H9 (cell line): ENCODE measurements at regions not wholly inside any gene's neighbourhood (a gene's known extent, or its start where the extent isn't known, plus 50 kb on each side); places are given as distances from the start of the nearest gene placed in this dataset.

Experiments
- DNase-seq: peaks from one replicate; pipeline ENCODE4 v3.0.0-alpha.2; 2017
- H2AFZ ChIP-seq: one replicate; pipeline ENCODE4 v1.6.1; 2013; ENCODE audit warnings: mild to moderate bottlenecking, low read length, control low read depth, moderate library complexity
- H2AK5ac ChIP-seq: 2 replicates; pipeline ENCODE4 v1.6.1; 2013; ENCODE audit warnings: low read length, control low read depth, mixed read lengths; ENCODE audit not compliant: insufficient read length
- H2BK120ac ChIP-seq: one replicate; pipeline ENCODE4 v1.6.1; 2013; ENCODE audit warnings: low read depth, mild to moderate bottlenecking, low read length, control low read depth, inconsistent platforms; ENCODE audit not compliant: poor library complexity, severe bottlenecking
- H2BK12ac ChIP-seq: 2 replicates; pipeline ENCODE4 v1.6.1; 2013; ENCODE audit warnings: low read length, control low read depth, mixed read lengths, low read depth; ENCODE audit not compliant: insufficient read length
- H2BK15ac ChIP-seq: 2 replicates; pipeline ENCODE4 v1.6.1; 2013; ENCODE audit warnings: low read depth, low read length, control low read depth
- H2BK20ac ChIP-seq: one replicate; pipeline ENCODE4 v1.6.1; 2013; ENCODE audit warnings: low read depth, mild to moderate bottlenecking, low read length, control low read depth, inconsistent platforms; ENCODE audit not compliant: poor library complexity, severe bottlenecking
- H2BK5ac ChIP-seq: 2 replicates; pipeline ENCODE4 v1.6.1; 2013; ENCODE audit warnings: low read length, control low read depth, mixed read lengths; ENCODE audit not compliant: insufficient read length
- H3K14ac ChIP-seq: 2 replicates; pipeline ENCODE4 v1.6.1; 2013; ENCODE audit warnings: low read length, control low read depth; ENCODE audit not compliant: insufficient read depth
- H3K18ac ChIP-seq: 2 replicates; pipeline ENCODE4 v1.6.1; 2013; ENCODE audit warnings: low read depth, mild to moderate bottlenecking, mixed read lengths, low read length, control low read depth; ENCODE audit not compliant: insufficient read length
- H3K23ac ChIP-seq: 2 replicates; pipeline ENCODE4 v1.6.1; 2013; ENCODE audit warnings: low read length, control low read depth, mixed read lengths, low read depth; ENCODE audit not compliant: insufficient read length
- H3K23me2 ChIP-seq: 2 replicates; pipeline ENCODE4 v1.6.1; 2013; ENCODE audit warnings: low read depth, mild to moderate bottlenecking, mixed read lengths, low read length, control low read depth; ENCODE audit not compliant: insufficient read length, poor library complexity, severe bottlenecking
- H3K27ac ChIP-seq: 2 replicates; pipeline ENCODE4 v1.5.1; 2013; ENCODE audit warnings: low read length, control low read depth, mixed read lengths, low read depth; ENCODE audit not compliant: insufficient read length
- H3K27me3 ChIP-seq: 2 replicates; pipeline ENCODE4 v1.6.1; 2013; ENCODE audit warnings: low read length, control low read depth, inconsistent platforms; ENCODE audit not compliant: insufficient read depth
- H3K4ac ChIP-seq: 2 replicates; pipeline ENCODE4 v1.6.1; 2013; ENCODE audit warnings: low read depth, mild to moderate bottlenecking, control low read depth, inconsistent platforms, low read length, moderate library complexity
- H3K4me1 ChIP-seq: 2 replicates; pipeline ENCODE4 v1.6.1; 2013; ENCODE audit warnings: low read length, control low read depth, inconsistent platforms; ENCODE audit not compliant: insufficient read depth
- H3K4me2 ChIP-seq: 2 replicates; pipeline ENCODE4 v1.6.1; 2013; ENCODE audit warnings: low read length, control low read depth, mixed read lengths; ENCODE audit not compliant: insufficient read length, insufficient read depth
- H3K56ac ChIP-seq: 2 replicates; pipeline ENCODE4 v1.6.1; 2013; ENCODE audit warnings: low read depth, mild to moderate bottlenecking, mixed read lengths, low read length, control low read depth; ENCODE audit not compliant: insufficient read length
- H3K79me1 ChIP-seq: 2 replicates; pipeline ENCODE4 v1.6.1; 2013; ENCODE audit warnings: low read depth, mild to moderate bottlenecking, moderate library complexity, low read length, control low read depth, inconsistent platforms; ENCODE audit not compliant: insufficient read depth, poor library complexity, severe bottlenecking
- H3K79me2 ChIP-seq: 2 replicates; pipeline ENCODE4 v1.6.1; 2013; ENCODE audit warnings: low read length, control low read depth, inconsistent platforms; ENCODE audit not compliant: insufficient read depth
- H3K9ac ChIP-seq: 2 replicates; pipeline ENCODE4 v1.6.1; 2013; ENCODE audit warnings: low read length, control low read depth, mixed read lengths; ENCODE audit not compliant: insufficient read length; ENCODE audit errors: extremely low read depth
- H3K9me3 ChIP-seq: one replicate; pipeline ENCODE4 v1.6.1; 2013; ENCODE audit warnings: low read depth, low read length, inconsistent platforms; ENCODE audit not compliant: control insufficient read depth
- H3T11ph ChIP-seq: one replicate; pipeline ENCODE4 v1.6.1; 2013; ENCODE audit warnings: mild to moderate bottlenecking, low read length, control low read depth, inconsistent platforms
- H4K20me1 ChIP-seq: one replicate; pipeline ENCODE4 v1.6.1; 2013; ENCODE audit not compliant: control insufficient read depth, insufficient read length, insufficient read depth
- H4K5ac ChIP-seq: 2 replicates; pipeline ENCODE4 v1.6.1; 2013; ENCODE audit warnings: low read depth, mild to moderate bottlenecking, mixed read lengths, low read length, control low read depth; ENCODE audit not compliant: insufficient read length
- H4K8ac ChIP-seq: replicated peaks from 2 replicates; pipeline ENCODE4 v1.6.1; 2013; ENCODE audit warnings: low read length, control low read depth, mixed read lengths, low read depth; ENCODE audit not compliant: insufficient read length
- H4K91ac ChIP-seq: 2 replicates; pipeline ENCODE4 v1.6.1; 2013; ENCODE audit warnings: low read depth, mild to moderate bottlenecking, moderate library complexity, mixed read lengths, low read length, control low read depth; ENCODE audit not compliant: insufficient read length
- H3K27ac Mint-ChIP-seq, 3 experiments: 2 replicates in 2 of 3; 3 replicates in 1 of 3; pipeline ENCODE4 v1.8.0; 2020 to 2021; ENCODE audit warnings: mixed read lengths in 3 of 3, mild to moderate bottlenecking in 1 of 3, moderate library complexity in 1 of 3
- H3K27me3 Mint-ChIP-seq: 2 replicates; pipeline ENCODE4 v1.8.0; 2021; ENCODE audit warnings: low read depth, mild to moderate bottlenecking, moderate library complexity, mixed read lengths
- H3K36me3 Mint-ChIP-seq, 3 experiments: 2 replicates in 2 of 3; 3 replicates in 1 of 3; pipeline ENCODE4 v1.8.0; 2020 to 2021; ENCODE audit warnings: low read depth in 3 of 3, mixed read lengths in 3 of 3; ENCODE audit not compliant: insufficient read depth in 1 of 3
- H3K4me1 Mint-ChIP-seq, 2 experiments: 2 replicates each; pipeline ENCODE4 v1.8.0; 2020; ENCODE audit warnings: mixed read lengths in 2 of 2
- H3K4me3 Mint-ChIP-seq, 2 experiments: 2 replicates in 1 of 2; 3 replicates in 1 of 2; pipeline ENCODE4 v1.8.0; 2020 to 2021; ENCODE audit warnings: mild to moderate bottlenecking in 2 of 2, mixed read lengths in 2 of 2, moderate library complexity in 1 of 2
- H3K9me3 Mint-ChIP-seq, 2 experiments: 2 replicates in 1 of 2; 3 replicates in 1 of 2; pipeline ENCODE4 v1.8.0; 2020; ENCODE audit warnings: mild to moderate bottlenecking in 2 of 2, mixed read lengths in 2 of 2, moderate library complexity in 1 of 2
- CTCF ChIP-seq: fragments of 200-600 bp; sonication (generic); conservative IDR thresholded peaks from 3 replicates; pipeline ENCODE4 v1.8.0; 2021; ENCODE audit warnings: antibody characterized with exemption, mild to moderate bottlenecking
- WGBS: extraction: QIAGEN DNeasy Blood & Tissue Kit; methylation state at CpG from one replicate; pipeline ENCODE4 v1.1.7; 2013; ENCODE audit warnings: missing lambda C conversion rate, low lambda C conversion rate, mixed read lengths; ENCODE audit not compliant: insufficient read length; ENCODE audit errors: extremely low coverage; 5-methylcytosine and 5-hydroxymethylcytosine counted together

GRCh38 chr18:2368102-2368501, 203.2 kb downstream of the METTL4 start:
- Histone ChIP-seq H3K23ac (no peak overlapping the region), H3K4ac (no peak overlapping the region), H3K14ac (no peak overlapping the region), H2BK12ac (no peak overlapping the region), H3T11ph (no peak overlapping the region), H3K18ac (no peak overlapping the region), H2BK20ac (no peak overlapping the region), H4K8ac (no peak overlapping the region), H3K9ac (no peak overlapping the region), H4K91ac (no peak overlapping the region), H3K27me3 (no peaks in the 10 kb centered on the region), H2BK120ac (no peak overlapping the region), H2AFZ (no peak overlapping the region), H4K20me1 (no peaks in the 10 kb centered on the region), H3K79me2 (no peaks in the 10 kb centered on the region), H3K4me2 (no peak overlapping the region), H3K4me1 (no peaks in the 10 kb centered on the region; the same call in 1 of the 2 replicates), H2AK5ac (no peak overlapping the region), H3K56ac (no peak overlapping the region), H3K23me2 (no peaks in the 10 kb centered on the region), H2BK15ac (no peak overlapping the region), H3K79me1 (no peaks in the 10 kb centered on the region), H3K9me3 (no peaks in the 10 kb centered on the region), H3K27ac (no peak overlapping the region), H2BK5ac (no peak overlapping the region), H4K5ac (no peak overlapping the region)
- Mint-ChIP-seq H3K27ac (no peak overlapping the region), H3K9me3 (no peaks in the 10 kb centered on the region), H3K4me1 (peaks cover 3 to 6% of the 10 kb centered on the region in 2 experiments; a peak in 2 of 4 replicates), H3K36me3 (no peaks in the 10 kb centered on the region), H3K27me3 (no peaks in the 10 kb centered on the region), H3K4me3 (no peak overlapping the region)
- WGBS, result no CpG with 5 or more reads among the region's 3 CpGs
- no peak for TF ChIP-seq CTCF
- no peak for DNase-seq
